OCI-LY7 (cell line): ENCODE measurements at regions not wholly inside any gene's neighbourhood (a gene's known extent, or its start where the extent isn't known, plus 50 kb on each side); places are given as distances from the start of the nearest gene placed in this dataset.

ENCODE experiments used
- EZH2phosphoT487 ChIP-seq: fragments of 200-600 bp; sonication (generic); IDR thresholded peaks from 2 replicates; pipeline ENCODE4 v1.6.1; 2018; ENCODE audit warnings: low read depth, borderline replicate concordance, mild to moderate bottlenecking, mixed run types, antibody characterized with exemption, low read length, moderate library complexity, mixed read lengths
- TF ChIP-seq, protein P1 (sequence below): fragments of 200-600 bp; sonication (generic); conservative IDR thresholded peaks from 2 replicates; pipeline ENCODE4 v1.5.1; 2014; ENCODE audit warnings: mild to moderate bottlenecking, antibody characterized with exemption, low read length, moderate library complexity, mixed read lengths

DNA sequence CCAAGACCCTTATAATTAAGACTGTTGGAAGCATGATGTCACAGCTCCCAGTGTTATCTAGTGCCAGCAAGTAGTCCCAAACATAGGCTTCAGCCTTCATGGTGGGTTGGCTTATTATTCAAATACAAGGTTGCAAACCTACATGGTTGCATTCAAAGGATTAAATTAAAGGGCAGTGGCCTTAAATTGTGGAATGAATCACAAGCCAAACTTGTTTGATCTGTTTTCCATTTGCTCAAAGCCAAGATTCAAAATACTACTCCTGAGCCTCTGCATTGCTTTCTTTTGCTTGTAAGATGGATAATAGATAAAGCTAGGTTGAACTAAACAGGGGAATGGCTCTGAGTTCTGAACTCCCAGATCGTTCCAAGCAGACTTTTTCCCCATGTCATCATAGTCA, 52.4 kb upstream of the GNB4 start:
- TF ChIP-seq, protein P1, sequence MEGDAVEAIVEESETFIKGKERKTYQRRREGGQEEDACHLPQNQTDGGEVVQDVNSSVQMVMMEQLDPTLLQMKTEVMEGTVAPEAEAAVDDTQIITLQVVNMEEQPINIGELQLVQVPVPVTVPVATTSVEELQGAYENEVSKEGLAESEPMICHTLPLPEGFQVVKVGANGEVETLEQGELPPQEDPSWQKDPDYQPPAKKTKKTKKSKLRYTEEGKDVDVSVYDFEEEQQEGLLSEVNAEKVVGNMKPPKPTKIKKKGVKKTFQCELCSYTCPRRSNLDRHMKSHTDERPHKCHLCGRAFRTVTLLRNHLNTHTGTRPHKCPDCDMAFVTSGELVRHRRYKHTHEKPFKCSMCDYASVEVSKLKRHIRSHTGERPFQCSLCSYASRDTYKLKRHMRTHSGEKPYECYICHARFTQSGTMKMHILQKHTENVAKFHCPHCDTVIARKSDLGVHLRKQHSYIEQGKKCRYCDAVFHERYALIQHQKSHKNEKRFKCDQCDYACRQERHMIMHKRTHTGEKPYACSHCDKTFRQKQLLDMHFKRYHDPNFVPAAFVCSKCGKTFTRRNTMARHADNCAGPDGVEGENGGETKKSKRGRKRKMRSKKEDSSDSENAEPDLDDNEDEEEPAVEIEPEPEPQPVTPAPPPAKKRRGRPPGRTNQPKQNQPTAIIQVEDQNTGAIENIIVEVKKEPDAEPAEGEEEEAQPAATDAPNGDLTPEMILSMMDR = no peak
- TF ChIP-seq EZH2phosphoT487 = no peak
